GM03348 (cell line): ENCODE measurements at regions not wholly inside any gene's neighbourhood (a gene's known extent, or its start where the extent isn't known, plus 50 kb on each side); places are given as distances from the start of the nearest gene placed in this dataset.

Experiments used
- DNase-seq: peaks from one replicate; pipeline ENCODE4 v3.0.0; 2012; ENCODE audit warnings: low spot score

DNA sequence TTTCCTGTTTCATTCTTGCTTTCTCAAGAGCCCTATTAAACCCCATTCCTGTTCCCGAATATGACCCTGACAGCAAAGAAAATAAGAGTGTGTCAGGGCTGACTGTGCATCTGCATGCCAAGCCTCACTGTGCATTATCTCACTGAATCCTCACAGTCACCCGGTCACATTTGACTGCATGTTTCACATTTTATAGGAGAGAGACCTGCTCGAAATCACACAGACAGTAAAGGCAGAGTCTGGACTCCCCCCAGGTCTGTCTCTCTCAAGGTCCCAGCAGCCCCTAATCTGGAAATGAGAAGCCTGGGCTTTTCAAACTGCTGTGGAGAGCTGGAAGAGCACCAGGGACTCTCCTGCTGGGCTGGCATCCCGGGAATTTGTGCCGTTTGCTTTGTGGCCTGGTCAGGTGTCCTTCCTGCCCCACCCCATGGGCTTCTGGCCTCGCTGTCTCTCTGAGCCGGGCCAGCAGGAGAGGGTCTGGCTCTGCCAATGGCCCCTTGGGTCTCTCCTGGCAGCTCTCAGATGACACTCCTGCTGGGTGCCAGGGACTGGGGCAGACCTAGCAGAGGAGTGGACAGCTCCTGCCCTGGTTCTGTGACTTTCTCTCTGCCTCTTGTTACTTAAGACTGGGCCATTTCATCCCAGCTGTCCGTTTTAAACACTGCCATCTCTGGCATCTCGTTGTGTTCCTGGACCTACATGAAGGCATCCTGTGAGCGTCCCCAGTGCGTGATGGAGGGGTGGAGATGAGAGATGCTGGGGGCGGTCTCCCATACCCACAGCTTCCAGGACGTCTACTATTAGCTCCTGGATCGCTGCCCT is 173.6 kb downstream of the ARHGAP12 start:
- DNase-seq = no peak

DNA sequence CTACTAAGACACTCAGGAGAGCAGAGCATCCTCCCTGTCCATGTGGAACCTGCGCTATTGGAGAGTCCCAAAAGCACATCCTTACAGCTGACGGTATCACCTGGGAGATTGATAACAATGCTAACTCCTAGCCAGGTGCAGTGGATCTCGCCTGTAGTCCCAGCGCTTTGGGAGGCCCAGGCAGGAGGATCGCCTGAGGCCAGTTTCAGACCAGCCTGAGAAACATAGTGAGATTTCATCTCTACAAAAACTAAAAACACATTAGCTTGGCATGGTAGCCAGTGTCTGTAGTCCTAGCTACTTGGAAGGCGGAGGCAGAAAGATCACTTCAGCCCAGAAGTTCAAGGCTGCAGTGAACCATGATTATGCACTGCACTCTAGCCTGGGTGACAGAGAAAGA is 174.9 kb downstream of the ARHGAP12 start:
- DNase-seq = no peak

GRCh38 chr10:31752170-31752569 is 176.5 kb downstream of the ARHGAP12 start:
- DNase-seq = no peak

- DNase-seq = no peak
These were observed 176.9 kb downstream of the ARHGAP12 start for GRCh38 chr10:31751738-31752080.

DNA sequence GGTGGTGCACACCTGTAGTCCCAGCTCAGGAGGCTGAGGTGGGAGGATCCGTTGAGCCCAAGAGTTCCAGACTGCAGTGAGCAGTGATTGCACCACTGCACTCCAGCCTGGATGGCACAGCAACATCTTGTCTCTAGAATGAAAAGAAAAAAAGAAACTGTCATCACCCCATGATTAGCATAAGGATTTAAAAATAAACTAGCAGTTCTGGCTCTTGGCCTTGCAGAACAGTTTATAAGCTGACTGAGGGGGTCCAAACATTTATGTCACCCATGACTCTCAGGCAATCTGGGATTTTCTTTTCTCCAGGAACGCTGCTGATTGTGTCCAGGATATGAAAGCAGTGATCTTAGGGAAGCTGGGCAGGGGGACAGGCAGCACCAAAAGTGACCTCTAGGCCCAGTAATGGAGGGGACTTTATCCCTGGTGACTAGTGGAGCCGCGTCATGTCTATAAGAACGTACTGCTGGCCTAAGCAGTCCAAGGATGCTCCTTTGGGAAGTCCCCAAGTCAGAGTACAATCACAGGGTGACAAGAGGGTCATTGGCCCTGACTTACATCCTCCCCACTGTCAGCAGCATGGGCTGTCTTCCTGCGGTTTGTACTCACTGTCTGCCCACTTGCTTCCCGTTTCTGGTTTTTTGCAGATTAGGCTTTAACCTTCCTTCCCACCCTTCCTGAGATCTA is 177.4 kb downstream of the ARHGAP12 start:
- no peak for DNase-seq

DNA sequence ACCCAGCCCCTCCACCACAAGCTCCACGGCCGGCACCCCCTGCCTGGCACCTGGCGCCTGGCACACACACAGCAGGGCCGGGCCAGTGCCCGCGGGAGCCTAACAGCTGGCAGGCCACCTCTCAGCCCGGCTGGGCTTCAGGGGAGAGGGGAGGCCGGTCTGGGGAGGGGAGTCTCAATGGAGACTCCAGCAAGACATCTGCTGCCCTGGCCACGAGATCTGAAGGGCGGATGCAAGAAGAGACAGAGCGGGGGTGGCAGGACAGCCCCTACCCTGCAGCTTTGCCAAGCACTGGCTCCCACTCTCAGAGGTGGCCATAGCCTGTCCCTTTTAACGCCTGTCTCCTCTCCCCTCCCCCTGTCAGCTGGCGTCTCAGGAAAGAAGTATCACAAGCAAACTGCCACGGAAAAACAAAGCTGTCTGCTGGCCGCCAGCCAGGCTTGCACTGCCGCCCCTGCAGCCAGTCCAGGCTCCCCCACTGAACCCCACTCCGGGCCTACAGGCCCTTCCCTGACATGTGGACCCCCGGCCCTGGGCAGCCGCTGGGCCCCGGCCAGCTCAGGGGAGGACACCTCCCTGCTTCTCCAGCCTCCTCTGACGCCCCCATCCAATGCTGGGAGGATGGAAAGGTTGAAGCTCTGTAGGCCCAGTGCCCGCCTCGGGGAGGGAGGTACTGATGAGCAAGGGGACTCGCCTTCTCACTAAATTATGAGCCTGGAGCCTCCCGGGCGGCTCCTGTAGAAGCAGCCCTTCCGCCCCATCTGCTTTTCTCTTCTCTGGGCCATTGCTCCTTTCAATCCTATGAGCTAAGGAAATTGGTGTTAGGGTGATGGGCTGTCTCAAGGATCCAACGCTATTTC is 178.4 kb downstream of the ARHGAP12 start:
- DNase-seq = peak; percentile 46

GRCh38 chr10:31749301-31749700 is 179.3 kb downstream of the ARHGAP12 start:
- DNase-seq = no peak

GRCh38 chr10:31745612-31746376 is 182.8 kb downstream of the ARHGAP12 start:
- peak; percentile 75 for DNase-seq

DNA sequence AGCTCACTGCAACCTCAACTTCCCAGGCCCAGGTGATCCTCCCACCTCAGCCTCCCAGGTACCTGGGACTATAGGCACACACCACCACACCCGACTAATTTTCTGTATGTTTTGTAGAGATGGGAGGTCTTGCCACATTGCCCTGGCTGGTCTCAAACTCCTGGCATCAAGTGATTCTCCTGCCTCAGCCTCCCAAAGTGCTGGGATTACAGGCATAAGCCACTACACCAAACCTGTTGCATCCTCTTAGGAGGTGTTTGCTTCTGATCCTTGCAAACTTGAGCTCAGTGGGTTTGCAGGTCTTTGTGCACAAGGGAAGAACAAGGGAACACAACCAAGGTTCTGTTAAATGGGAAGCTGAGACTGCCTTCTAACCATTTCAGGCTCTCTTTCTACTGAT is 184.6 kb downstream of the ARHGAP12 start:
- DNase-seq = no peak

DNA sequence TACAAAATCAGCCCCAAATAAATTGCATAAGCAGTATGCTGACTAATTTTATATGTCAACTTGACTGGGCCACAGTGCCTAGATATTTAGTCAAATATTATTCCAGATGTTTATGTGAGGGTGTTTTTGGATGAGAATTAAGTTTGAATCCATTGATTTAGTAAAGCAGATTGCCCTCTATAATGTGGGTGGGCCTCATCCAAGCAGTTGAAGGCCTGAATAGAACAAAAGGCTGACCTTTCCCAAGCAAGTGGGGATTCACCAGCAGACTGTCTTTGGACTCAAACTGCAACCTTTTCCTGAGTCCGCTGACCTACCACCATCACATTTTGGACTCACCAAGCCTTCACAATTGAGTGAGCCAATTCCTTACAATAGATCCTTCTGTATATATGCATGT is 186.4 kb downstream of the ARHGAP12 start:
- no peak for DNase-seq

- no peak for DNase-seq
These were observed 187.2 kb downstream of the ARHGAP12 start for GRCh38 chr10:31741473-31741872.

DNA sequence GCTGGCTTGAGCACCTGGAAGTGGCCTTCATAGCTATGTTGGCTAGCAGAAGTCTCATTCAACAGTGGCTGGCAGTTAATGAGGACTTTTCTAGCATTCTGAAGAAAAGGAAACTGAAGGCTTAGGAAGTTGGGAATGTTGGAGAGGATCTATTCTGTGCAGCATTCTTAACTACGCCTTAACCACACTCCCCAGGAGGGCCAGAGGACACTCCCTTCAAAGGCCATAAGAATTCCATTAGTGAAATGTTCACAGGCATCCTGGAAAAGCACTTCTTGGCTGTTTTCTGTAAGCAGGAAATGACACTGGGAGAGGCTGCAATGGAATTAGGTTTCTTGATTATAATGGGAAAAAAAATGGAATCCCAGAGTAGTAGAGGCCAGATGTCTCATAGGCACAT is 188.9 kb downstream of the ARHGAP12 start:
- DNase-seq = peak; percentile 71

GRCh38 chr10:31739146-31739545 is 189.5 kb downstream of the ARHGAP12 start:
- no peak for DNase-seq

DNA sequence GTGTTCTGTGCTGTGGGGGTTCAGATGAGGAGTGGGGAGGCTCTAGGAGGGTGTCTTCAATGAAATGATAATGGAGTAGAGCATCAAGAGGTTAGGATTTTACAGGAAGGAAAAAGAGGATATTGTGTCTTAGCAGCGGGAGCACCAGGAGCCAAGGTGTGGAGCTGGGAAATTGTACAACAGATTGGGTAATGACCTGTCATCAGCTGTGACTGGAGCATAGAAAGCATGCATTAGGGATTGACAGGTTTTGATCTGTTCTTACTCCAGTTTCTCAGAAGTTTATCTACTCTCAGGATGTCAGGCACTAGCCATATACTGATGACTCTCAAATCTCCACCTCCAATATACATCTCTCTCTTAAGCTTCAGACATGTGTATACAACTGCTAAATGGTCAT is 196.9 kb downstream of the ARHGAP12 start:
- no peak for DNase-seq

- no peak for DNase-seq
These were observed 197.9 kb downstream of the ARHGAP12 start for GRCh38 chr10:31730776-31731175.

- no peak for DNase-seq
These were observed 199.9 kb downstream of the ARHGAP12 start for GRCh38 chr10:31728698-31729224.

- DNase-seq = no peak
These were observed 203.2 kb downstream of the ARHGAP12 start for GRCh38 chr10:31725436-31725835.

- no peak for DNase-seq
These were observed 204.3 kb downstream of the ARHGAP12 start for GRCh38 chr10:31724296-31724695.

GRCh38 chr10:31723106-31723750 is 205.4 kb downstream of the ARHGAP12 start:
- DNase-seq = peak; percentile 28

DNA sequence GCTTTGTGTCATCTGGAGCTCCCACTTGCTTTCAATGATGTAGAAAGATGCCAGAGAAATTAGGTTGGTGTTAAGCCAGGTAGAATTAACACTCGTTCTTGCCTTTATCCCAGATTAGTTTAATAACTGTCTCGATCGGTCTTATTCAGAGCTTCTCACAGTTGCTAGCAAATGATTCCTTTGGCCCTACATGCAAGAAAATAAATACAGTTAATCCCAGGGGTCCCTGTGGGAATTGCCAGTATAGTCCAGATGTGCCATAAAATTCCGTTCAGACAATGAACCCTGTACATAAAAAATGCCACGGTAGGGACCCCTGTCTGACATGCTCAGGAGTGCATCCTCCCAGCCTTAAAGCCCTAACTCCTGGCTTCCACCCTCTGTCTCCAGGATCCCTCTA is 207.5 kb downstream of the ARHGAP12 start:
- no peak for DNase-seq

GRCh38 chr10:31720546-31720945 is 208.1 kb downstream of the ARHGAP12 start:
- no peak for DNase-seq
